Endothelial cell (in vitro differentiated cells): ENCODE measurements at regions not wholly inside any gene's neighbourhood (a gene's known extent, or its start where the extent isn't known, plus 50 kb on each side); places are given as distances from the start of the nearest gene placed in this dataset.

ENCODE experiments used
- DNase-seq: peaks from one replicate; pipeline ENCODE4 v3.0.0; 2021; ENCODE audit warnings: low spot score
- H3K27ac Mint-ChIP-seq: one replicate; pipeline ENCODE4 v1.8.0; 2021; ENCODE audit warnings: mixed read lengths, inconsistent platforms; ENCODE audit not compliant: unreplicated experiment
- H3K27me3 Mint-ChIP-seq: one replicate; pipeline ENCODE4 v1.8.0; 2021; ENCODE audit warnings: mild to moderate bottlenecking, moderate library complexity, mixed read lengths, inconsistent platforms; ENCODE audit not compliant: unreplicated experiment
- H3K36me3 Mint-ChIP-seq: one replicate; pipeline ENCODE4 v1.8.0; 2021; ENCODE audit warnings: mild to moderate bottlenecking, low read depth, mixed read lengths, inconsistent platforms; ENCODE audit not compliant: unreplicated experiment
- H3K4me1 Mint-ChIP-seq: one replicate; pipeline ENCODE4 v1.8.0; 2021; ENCODE audit warnings: mild to moderate bottlenecking, mixed read lengths, inconsistent platforms; ENCODE audit not compliant: unreplicated experiment
- H3K4me3 Mint-ChIP-seq: one replicate; pipeline ENCODE4 v1.8.0; 2021; ENCODE audit warnings: mild to moderate bottlenecking, mixed read lengths, inconsistent platforms; ENCODE audit not compliant: unreplicated experiment
- H3K9me3 Mint-ChIP-seq: one replicate; pipeline ENCODE4 v1.8.0; 2021; ENCODE audit warnings: mixed read lengths, inconsistent platforms; ENCODE audit not compliant: unreplicated experiment
- CTCF ChIP-seq: fragments of 200-600 bp; sonication (generic); IDR thresholded peaks from one replicate; pipeline ENCODE4 v1.5.0; 2021; ENCODE audit warnings: antibody characterized with exemption; ENCODE audit not compliant: unreplicated experiment

GRCh38 chr5:87877023-87877422 is 391.6 kb downstream of the TMEM161B start:
- Mint-ChIP-seq H3K9me3 (no peaks in the 10 kb centered on the region), H3K36me3 (no peaks in the 10 kb centered on the region), H3K4me1 (peaks cover 3% of the 10 kb centered on the region), H3K4me3 (no peak overlapping the region), H3K27ac (no peak overlapping the region), H3K27me3 (no peaks in the 10 kb centered on the region)
- no peak for TF ChIP-seq CTCF
- no peak for DNase-seq

- H3K27ac Mint-ChIP-seq, result no peak overlapping the region
- H3K36me3 Mint-ChIP-seq, result no peaks in the 10 kb centered on the region
- no peaks in the 10 kb centered on the region for H3K9me3 Mint-ChIP-seq
- no peak overlapping the region for H3K4me3 Mint-ChIP-seq
- no peak for DNase-seq
- H3K27me3 Mint-ChIP-seq, result no peaks in the 10 kb centered on the region
- no peak for TF ChIP-seq CTCF
- H3K4me1 Mint-ChIP-seq, result peaks cover 3% of the 10 kb centered on the region
Measured at GRCh38 chr5:87876616-87877015, 392.0 kb downstream of the TMEM161B start.

- no peak overlapping the region for H3K4me3 Mint-ChIP-seq
- TF ChIP-seq CTCF, result no peak
- H3K4me1 Mint-ChIP-seq, result peaks cover 3% of the 10 kb centered on the region
- H3K36me3 Mint-ChIP-seq, result no peaks in the 10 kb centered on the region
- DNase-seq, result no peak
- no peak overlapping the region for H3K27ac Mint-ChIP-seq
- no peaks in the 10 kb centered on the region for H3K9me3 Mint-ChIP-seq
- H3K27me3 Mint-ChIP-seq, result no peaks in the 10 kb centered on the region
Measured at GRCh38 chr5:87872986-87873385, 395.7 kb downstream of the TMEM161B start.

DNA sequence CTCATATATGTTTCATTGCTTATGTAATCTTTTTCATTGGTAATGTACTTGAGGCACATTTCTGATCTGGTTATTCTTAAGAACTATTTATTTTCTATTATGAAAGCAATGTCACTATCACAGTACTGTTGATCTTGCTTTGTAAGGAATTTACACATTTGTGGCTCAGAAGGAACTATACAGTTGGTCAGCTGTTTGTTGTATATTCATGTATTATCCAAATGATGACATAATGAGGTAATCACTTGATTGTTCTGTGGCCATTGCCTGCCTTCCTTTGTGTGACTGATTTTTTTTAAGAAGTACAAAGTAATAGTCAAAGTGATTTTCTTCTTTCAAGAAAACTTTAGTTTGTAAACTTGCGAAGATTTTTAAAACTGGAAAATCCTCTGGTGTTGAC is 399.9 kb downstream of the TMEM161B start:
- H3K36me3 Mint-ChIP-seq, result no peaks in the 10 kb centered on the region
- no peak for DNase-seq

GRCh38 chr5:87867281-87867680 is 401.4 kb downstream of the TMEM161B start:
- Mint-ChIP-seq H3K36me3 (no peaks in the 10 kb centered on the region), H3K4me3 (no peak overlapping the region), H3K27ac (no peak overlapping the region), H3K27me3 (no peaks in the 10 kb centered on the region), H3K9me3 (no peaks in the 10 kb centered on the region), H3K4me1 (no peaks in the 10 kb centered on the region)
- no peak for DNase-seq
- TF ChIP-seq CTCF, result no peak

More for the DNA sequence above, 399.9 kb downstream of the TMEM161B start:
- TF ChIP-seq CTCF, result no peak
- Mint-ChIP-seq H3K4me1 (no peaks in the 10 kb centered on the region), H3K9me3 (no peaks in the 10 kb centered on the region), H3K27me3 (no peaks in the 10 kb centered on the region), H3K4me3 (no peak overlapping the region), H3K27ac (no peak overlapping the region)
